ENCODE measurements at regions not wholly inside any gene's neighbourhood (a gene's known extent, or its start where the extent isn't known, plus 50 kb on each side); places are given as distances from the start of the nearest gene placed in this dataset.

DNA sequence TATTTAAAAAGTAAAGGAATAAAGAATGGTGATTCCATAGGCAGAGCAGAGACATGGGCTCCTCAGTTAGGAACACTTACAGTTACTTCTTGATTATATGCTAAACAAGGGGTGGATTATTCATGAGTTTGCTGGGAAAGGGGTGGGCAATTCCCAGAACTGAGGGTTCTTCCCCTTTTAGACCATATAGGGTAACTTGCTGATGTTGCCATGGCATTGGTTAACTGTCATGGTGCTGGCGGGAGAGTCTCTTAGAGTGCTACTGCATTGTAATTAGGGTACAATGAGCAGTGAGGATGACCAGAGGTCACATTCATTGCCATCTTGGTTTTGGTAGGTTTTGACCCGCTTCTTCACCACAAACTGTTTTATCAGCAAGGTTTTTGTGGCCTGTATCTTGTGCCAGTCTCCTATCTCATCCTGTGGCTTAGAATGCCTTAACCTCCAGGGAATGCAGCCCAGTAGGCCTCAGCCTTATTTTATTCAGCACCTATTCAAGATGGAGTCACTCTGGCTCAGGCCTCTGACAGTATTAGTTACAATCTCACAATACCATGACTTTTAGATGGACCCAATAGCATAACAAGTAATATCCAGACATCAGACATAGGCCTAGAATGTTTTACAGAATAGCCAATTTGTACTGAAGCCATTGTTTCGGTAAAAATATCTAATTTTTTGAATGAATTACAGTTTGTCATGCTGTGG, 106.8 kb downstream of the ZBTB18 start:
- no peak for DNase-seq

DNA sequence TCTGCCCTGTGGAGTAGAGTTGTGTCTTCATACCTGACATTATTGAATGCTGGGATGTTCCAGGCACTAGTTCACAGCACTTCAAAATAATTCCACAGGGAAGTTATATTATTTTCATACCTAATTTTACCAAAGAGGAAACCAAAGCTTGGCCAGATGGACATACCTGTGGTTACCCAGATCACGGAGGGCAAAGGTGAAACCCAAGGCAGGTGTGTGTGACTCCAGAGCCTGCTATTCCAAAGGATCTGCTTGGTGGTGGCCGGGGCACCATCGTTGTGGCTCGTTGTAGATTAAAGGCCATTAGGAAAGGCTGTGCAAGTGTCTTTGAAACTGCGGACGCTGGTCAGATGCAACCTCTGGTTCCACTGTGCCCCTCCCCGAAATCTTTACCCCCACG, 108.6 kb downstream of the ZBTB18 start:
- DNase-seq = no peak

GRCh38 chr1:244160455-244161235, 109.6 kb downstream of the ZBTB18 start:
- DNase-seq = no peak

DNA sequence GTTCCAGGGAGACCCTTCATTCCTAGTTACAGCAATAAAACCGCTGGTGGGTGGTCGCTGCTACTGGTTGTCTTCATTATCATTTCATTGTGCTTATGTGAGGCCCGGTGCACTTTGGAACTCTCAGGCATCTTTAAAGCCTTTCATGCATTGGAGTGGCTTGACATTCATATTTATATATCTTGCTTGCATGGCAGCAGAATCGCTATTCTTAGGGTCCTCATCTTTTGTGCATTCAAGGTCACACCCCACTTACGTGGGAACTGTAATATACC, 110.1 kb downstream of the ZBTB18 start:
- no peak for DNase-seq

DNA sequence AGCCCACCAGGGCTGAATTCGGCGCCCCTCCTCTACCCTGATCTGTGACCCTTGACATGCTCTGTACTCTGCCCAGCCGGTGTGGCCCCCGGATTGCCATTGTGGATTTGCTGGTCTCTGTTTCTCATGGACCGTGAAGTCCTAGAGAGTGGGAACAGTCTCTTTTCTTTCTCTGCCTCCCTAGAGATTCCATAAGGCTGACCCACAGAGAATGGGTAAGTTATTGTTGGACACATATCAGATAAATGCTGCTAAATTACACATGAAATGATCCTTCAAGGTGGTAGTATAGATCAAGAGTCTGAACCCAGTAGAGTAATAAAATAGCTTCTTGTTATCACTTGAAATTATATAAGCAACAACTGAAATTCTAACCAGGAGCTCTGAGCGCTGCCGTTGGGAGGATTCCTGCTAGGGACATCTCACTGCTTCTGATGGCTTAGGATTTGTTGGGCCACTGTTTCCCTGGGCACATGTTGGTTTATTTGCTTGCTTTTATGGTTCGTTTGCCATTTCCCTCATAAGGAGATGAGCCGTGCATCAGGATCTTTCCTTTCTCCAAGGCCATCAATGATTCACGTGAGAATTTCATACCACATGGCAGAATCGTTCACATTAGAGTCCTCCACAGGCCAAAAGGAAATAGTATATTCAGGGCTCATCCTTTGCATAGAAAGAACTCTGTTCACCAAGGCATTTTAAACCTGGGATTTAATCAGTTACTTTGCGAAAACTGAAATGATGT, 111.9 kb downstream of the ZBTB18 start:
- no peak for DNase-seq

DNA sequence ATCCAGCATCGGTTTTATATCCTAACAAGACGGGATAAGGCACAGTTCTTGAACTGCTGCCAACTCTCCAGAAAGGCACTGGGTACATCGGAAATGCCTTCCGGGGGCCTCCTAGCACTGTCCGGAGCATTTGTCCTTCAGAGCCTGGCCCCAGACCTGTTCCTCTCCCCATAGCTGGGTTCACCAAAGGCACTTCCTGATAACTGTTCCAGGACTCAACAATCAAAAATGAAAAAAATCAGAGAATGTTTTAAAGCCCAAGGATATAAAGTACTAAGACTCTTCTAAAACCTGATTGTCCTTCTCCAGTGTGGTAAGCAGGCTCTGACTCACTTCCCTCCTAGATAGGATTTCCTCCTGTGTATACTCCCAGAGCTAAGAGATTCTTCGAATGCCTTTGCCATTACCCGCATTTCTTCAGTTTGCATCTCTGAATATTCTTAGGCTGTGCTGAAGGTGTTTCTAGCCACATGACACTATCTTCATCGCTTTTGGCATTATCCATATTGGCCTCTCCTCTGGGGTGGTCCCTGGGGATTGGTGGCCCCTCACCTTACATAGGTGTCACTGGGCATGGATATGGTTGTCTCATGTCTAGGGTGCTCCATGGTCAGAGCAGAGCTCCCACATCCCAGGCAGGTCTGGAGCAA, 112.9 kb downstream of the ZBTB18 start:
- DNase-seq = no peak

GRCh38 chr1:244164511-244164890, 113.4 kb downstream of the ZBTB18 start:
- no peak for DNase-seq

DNA sequence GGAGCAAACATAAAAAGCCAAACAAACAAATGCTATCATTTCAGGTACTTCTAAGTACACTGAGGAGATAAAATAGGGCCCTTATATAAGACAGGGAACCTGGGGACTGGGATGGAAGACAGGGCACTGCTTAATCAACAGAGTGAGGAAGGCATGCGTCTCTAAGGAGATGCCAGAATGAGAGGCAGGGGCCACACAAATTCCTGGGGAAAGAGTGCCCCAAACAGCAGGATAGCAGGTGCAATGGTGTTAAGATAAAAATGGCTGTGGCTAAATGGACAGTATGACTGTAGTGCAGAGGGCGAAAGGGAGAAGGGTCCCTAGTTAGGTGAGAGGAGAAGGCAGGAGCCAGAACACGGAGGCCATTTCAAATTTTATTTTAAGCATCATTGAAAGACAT, 113.9 kb downstream of the ZBTB18 start:
- DNase-seq = no peak

DNA sequence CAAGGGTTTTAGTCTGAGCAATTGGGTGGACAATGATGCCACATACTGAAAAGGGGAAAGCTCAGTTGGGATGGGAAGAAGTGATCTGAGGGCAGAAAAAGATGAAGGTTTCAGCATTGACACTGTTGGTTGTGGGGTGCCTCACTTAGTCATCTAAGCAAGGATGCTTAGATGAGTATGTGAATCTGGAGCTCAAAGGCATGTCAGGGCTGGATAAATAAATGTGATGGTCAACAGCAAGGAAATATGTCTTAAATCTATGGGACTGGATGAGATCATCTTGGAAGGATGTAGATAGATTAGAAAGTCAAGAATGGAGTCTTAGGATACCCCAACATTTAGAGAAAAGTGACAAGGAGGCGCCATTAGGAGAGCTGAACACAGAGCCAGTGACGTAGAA, 114.6 kb downstream of the ZBTB18 start:
- no peak for DNase-seq

- no peak for DNase-seq
Observed at GRCh38 chr1:244171241-244171985, 120.3 kb downstream of the ZBTB18 start.

DNA sequence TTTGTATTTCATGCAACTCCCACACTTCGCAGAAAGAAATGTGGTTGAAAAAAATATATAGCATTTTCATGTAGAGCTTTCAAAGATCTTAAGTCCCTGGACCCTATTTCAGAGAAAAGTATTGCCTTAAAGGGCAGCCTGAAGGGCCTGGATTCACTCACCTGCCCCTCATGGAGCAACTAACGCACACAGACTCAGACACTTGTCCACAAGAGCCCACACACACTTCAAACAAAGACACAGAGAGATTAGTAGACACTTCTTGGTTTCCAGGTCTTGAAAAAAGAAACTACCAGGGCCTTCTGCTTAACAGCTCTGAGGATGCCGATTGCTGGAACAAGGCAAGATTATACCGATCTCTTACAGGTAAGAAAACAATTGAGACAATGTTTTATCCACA, 122.2 kb downstream of the ZBTB18 start:
- DNase-seq = no peak

DNA sequence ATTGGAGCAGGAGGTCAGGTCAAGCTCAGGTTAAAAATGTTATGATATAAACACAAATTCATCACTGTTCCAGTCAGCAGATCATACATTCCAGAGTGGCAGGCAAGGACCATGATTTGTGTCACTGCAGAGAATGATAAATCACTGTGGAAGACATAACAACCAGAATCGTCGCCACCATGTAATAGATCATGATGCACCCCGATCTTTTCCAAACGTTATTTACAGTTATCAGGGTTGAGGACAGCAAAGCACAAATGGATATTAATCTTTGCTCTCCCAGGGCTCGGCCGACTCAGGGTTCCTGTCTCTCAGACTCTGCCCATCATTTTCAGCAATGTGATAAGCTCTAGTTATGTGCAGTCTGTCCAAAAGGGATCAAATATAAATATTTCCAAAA, 122.7 kb downstream of the ZBTB18 start:
- no peak for DNase-seq

DNA sequence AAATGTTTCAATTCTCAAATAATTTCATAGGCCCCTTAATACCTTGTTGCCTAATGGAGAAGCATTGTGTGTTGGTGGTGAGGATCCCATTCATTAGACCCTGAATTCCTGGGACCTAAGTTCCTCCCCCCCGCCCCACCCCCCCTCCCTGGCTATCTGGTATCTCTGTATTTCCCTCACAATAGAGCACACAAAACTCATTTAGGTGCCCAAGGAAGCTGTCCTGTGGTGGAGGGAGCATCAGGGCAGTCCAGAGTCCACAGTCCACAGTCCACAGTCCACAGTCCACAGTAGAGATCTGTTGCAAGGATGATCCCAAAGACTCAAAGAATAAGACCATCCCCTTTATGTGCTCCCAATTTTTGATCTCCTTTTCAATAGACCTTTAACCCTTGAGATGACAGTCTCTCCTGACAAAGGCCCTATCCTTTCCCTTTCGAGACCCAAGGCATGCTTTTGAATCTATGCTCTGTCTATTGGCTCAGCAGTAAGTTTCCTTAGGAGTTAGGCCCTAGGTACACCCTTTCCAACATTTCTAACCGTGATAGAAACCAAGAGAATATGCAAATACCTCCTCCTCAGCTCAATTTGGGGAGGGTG, 123.9 kb downstream of the ZBTB18 start:
- no peak for DNase-seq

- no peak for DNase-seq
Observed at GRCh38 chr1:244176201-244176600, 125.1 kb downstream of the ZBTB18 start.

- DNase-seq = no peak
Observed at GRCh38 chr1:244180256-244180655, 129.2 kb downstream of the ZBTB18 start.

GRCh38 chr1:244181867-244182266, 130.8 kb downstream of the ZBTB18 start:
- no peak for DNase-seq

DNA sequence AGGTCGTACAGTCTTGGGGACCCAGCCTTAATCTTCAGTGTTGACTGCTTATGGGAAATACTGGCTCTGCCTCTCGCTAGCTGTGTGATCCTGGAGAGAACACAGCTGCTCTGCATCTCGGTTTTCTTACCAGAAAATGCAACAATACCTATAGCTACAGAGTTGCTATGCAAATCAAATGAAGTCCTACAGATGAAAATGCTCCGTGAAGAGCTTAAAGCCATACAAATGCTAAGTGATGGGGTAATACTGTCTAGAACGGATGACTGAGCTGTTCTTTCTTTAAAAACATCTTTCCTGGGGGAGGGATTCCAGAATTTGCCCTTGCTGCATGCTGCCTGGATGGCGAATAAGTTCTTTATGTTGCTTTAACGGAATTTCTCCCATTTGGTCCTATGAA, 132.0 kb downstream of the ZBTB18 start:
- no peak for DNase-seq

DNA sequence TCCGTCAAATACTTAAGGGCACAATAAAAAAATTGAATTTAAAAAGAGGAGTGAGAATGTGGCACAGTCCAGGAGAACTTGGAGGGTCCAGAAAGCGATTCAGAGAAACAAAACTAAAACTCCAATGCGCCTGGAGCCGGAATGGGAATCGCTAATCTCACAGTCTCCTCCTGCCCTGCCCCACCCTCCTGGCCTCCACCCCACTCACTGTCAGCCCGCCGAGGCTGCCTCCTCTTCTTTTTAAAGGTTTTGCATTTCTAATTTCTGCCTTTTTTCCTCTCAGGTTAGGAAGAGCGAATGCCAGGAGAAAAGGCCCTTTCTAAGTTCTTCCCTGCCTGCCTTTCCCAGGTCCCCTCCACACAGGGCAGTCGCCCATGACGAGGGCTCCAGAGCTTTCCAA, 135.3 kb downstream of the ZBTB18 start:
- no peak for DNase-seq

GRCh38 chr1:244187310-244187709, 136.2 kb downstream of the ZBTB18 start:
- DNase-seq = no peak

- no peak for DNase-seq
Observed at GRCh38 chr1:244191581-244191980, 140.5 kb downstream of the ZBTB18 start.

DNA sequence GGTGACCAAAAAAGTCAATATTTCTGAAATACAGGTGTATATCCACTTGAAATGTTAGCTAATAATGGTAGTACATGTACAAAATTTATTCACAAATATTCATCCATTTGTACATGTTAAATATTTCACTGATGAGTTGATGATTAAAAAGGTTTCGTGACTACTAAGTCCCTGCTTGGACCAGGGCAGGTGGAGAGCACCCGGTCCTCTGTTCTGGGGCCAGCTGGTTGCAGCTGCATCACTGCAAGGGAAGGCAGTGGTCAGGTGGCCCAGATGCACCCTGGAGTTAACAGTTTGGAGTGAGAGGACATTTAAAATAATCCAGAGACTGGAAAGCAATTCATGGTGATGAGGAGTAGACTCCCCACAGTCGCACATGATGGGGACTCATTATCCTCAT, 141.2 kb downstream of the ZBTB18 start:
- DNase-seq = no peak

- DNase-seq = no peak
Observed at GRCh38 chr1:244196571-244197285, 145.6 kb downstream of the ZBTB18 start.
